Mesenchymal stem cell (in vitro differentiated cells and primary cell): ENCODE measurements at regions not wholly inside any gene's neighbourhood (a gene's known extent, or its start where the extent isn't known, plus 50 kb on each side); places are given as distances from the start of the nearest gene placed in this dataset.

Experiments used
- DNase-seq: peaks from one replicate; pipeline ENCODE4 v3.0.0-alpha.2; 2013
- H2AFZ ChIP-seq: one replicate; pipeline ENCODE4 v1.6.1; 2013; ENCODE audit warnings: low read depth, mild to moderate bottlenecking, control low read depth, inconsistent platforms, low read length, moderate library complexity
- H2AK5ac ChIP-seq: 2 replicates; pipeline ENCODE4 v1.6.1; 2013; ENCODE audit warnings: low read length, moderate library complexity, mild to moderate bottlenecking, inconsistent platforms; ENCODE audit not compliant: severe bottlenecking
- H2BK120ac ChIP-seq: one replicate; pipeline ENCODE4 v1.6.1; 2013; ENCODE audit warnings: low read depth, mild to moderate bottlenecking, inconsistent platforms, low read length, moderate library complexity
- H2BK12ac ChIP-seq, 2 experiments: one replicate each; pipeline ENCODE4 v1.6.1; 2013; ENCODE audit warnings: inconsistent platforms in 2 of 2, low read length in 2 of 2, mild to moderate bottlenecking in 2 of 2, moderate library complexity in 2 of 2, control low read depth in 1 of 2
- H2BK15ac ChIP-seq: one replicate; pipeline ENCODE4 v1.6.1; 2013; ENCODE audit warnings: mild to moderate bottlenecking, low read depth, inconsistent platforms; ENCODE audit not compliant: poor library complexity, severe bottlenecking
- H2BK5ac ChIP-seq: 2 replicates; pipeline ENCODE4 v1.6.1; 2013; ENCODE audit warnings: low read depth, mild to moderate bottlenecking, low read length, control low read depth, inconsistent platforms; ENCODE audit not compliant: poor library complexity, severe bottlenecking
- H3K14ac ChIP-seq, 2 experiments: one replicate each; pipeline ENCODE4 v1.6.1; 2013; ENCODE audit warnings: inconsistent platforms in 2 of 2, low read length in 2 of 2, control low read depth in 1 of 2, mild to moderate bottlenecking in 1 of 2, moderate library complexity in 1 of 2
- H3K18ac ChIP-seq, 2 experiments: one replicate each; pipeline ENCODE4 v1.6.1; 2013; ENCODE audit warnings: inconsistent platforms in 2 of 2, low read length in 2 of 2, control low read depth in 1 of 2, low read depth in 1 of 2, mild to moderate bottlenecking in 1 of 2
- H3K23ac ChIP-seq, 2 experiments: one replicate each; pipeline ENCODE4 v1.6.1; 2013; ENCODE audit warnings: inconsistent platforms in 2 of 2, low read length in 2 of 2, mild to moderate bottlenecking in 2 of 2, moderate library complexity in 2 of 2, control low read depth in 1 of 2
- H3K27ac ChIP-seq: 2 replicates; pipeline ENCODE4 v1.5.1; 2013; ENCODE audit warnings: mild to moderate bottlenecking, moderate library complexity, low read length, control low read depth, inconsistent platforms; ENCODE audit not compliant: poor library complexity, severe bottlenecking
- H3K27me3 ChIP-seq, 2 experiments: 2 replicates each; pipeline versions ENCODE4 v1.6.1 to v1.7.0; 2013; ENCODE audit warnings: low read length in 2 of 2, mild to moderate bottlenecking in 2 of 2, moderate library complexity in 2 of 2, control low read depth in 1 of 2, inconsistent platforms in 1 of 2; ENCODE audit not compliant: control insufficient read depth in 1 of 2, insufficient read depth in 1 of 2
- H3K36me3 ChIP-seq, 2 experiments: 2 replicates each; pipeline versions ENCODE4 v1.6.1 to v1.7.0; 2013; ENCODE audit warnings: low read length in 2 of 2, control low read depth in 1 of 2, inconsistent platforms in 1 of 2, low read depth in 1 of 2, mild to moderate bottlenecking in 1 of 2; ENCODE audit not compliant: insufficient read depth in 2 of 2, control insufficient read depth in 1 of 2
- H3K4ac ChIP-seq, 2 experiments: one replicate each; pipeline ENCODE4 v1.6.1; 2013; ENCODE audit warnings: inconsistent platforms in 2 of 2, low read length in 2 of 2, mild to moderate bottlenecking in 2 of 2, moderate library complexity in 2 of 2, control low read depth in 1 of 2, low read depth in 1 of 2
- H3K4me1 ChIP-seq: 2 replicates; pipeline ENCODE4 v1.6.1; 2013; ENCODE audit warnings: low read depth, low read length, control low read depth; ENCODE audit not compliant: control insufficient read depth, insufficient read depth
- H3K4me2 ChIP-seq: 2 replicates; pipeline ENCODE4 v1.6.1; 2013; ENCODE audit warnings: low read length, mild to moderate bottlenecking, inconsistent platforms; ENCODE audit not compliant: poor library complexity, severe bottlenecking
- H3K4me3 ChIP-seq, 2 experiments: 2 replicates each; pipeline versions ENCODE4 v1.5.1 to v1.7.0; 2013; ENCODE audit warnings: low read length in 2 of 2, mild to moderate bottlenecking in 2 of 2, control low read depth in 1 of 2, low read depth in 1 of 2; ENCODE audit not compliant: insufficient read depth in 1 of 2
- H3K79me1 ChIP-seq: replicated peaks from 2 replicates; pipeline ENCODE4 v1.6.1; 2013; ENCODE audit warnings: mild to moderate bottlenecking, control low read depth, low read length, inconsistent platforms; ENCODE audit not compliant: poor library complexity, severe bottlenecking
- H3K9ac ChIP-seq: 2 replicates; pipeline ENCODE4 v1.7.0; 2013; ENCODE audit warnings: mild to moderate bottlenecking, low read length, moderate library complexity
- H3K9me3 ChIP-seq: 2 replicates; pipeline ENCODE4 v1.7.0; 2013; ENCODE audit warnings: mild to moderate bottlenecking, low read length; ENCODE audit not compliant: control insufficient read depth
- H4K8ac ChIP-seq: one replicate; pipeline ENCODE4 v1.6.1; 2013; ENCODE audit warnings: inconsistent platforms, mild to moderate bottlenecking, low read length, moderate library complexity
- H4K91ac ChIP-seq: one replicate; pipeline ENCODE4 v1.6.1; 2013; ENCODE audit warnings: mild to moderate bottlenecking, low read length, inconsistent platforms
- WGBS: methylation state at CpG from one replicate; pipeline ENCODE4 v1.1.7; 2013; ENCODE audit warnings: mixed read lengths; 5-methylcytosine and 5-hydroxymethylcytosine counted together

GRCh38 chr13:81304121-81304659 is 963.3 kb upstream of the SPRY2 start:
- Histone ChIP-seq H3K23ac (no peak overlapping the region), H3K4me2 (no peak overlapping the region), H3K36me3 (no peaks in the 10 kb centered on the region), H3K27me3 (no peaks in the 10 kb centered on the region), H2BK12ac (no peak overlapping the region), H4K8ac (no peak overlapping the region), H4K91ac (no peak overlapping the region), H3K18ac (no peak overlapping the region), H2AK5ac (no peak overlapping the region), H2BK120ac (no peak overlapping the region), H2AFZ (no peak overlapping the region), H3K9ac (no peak overlapping the region), H2BK15ac (no peak overlapping the region), H3K4me1 (no peaks in the 10 kb centered on the region), H2BK5ac (no peak overlapping the region), H3K4ac (no peak overlapping the region), H3K14ac (no peak overlapping the region), H3K79me1 (no peaks in the 10 kb centered on the region), H3K27ac (no peak overlapping the region), H3K4me3 (no peak overlapping the region), H3K9me3 (no peaks in the 10 kb centered on the region)
- WGBS, result 98% methylated on average over 5 of the region's 6 CpGs
- no peak for DNase-seq

GRCh38 chr13:81302677-81303076 is 961.8 kb upstream of the SPRY2 start:
- H2BK120ac ChIP-seq, result no peak overlapping the region
- no peak overlapping the region for H3K9ac ChIP-seq
- no peak overlapping the region for H3K4ac ChIP-seq
- no peak overlapping the region for H2BK15ac ChIP-seq
- DNase-seq, result no peak
- H3K27me3 ChIP-seq, result no peaks in the 10 kb centered on the region
- no peak overlapping the region for H3K14ac ChIP-seq
- H3K36me3 ChIP-seq, result no peaks in the 10 kb centered on the region
- H3K23ac ChIP-seq, result no peak overlapping the region
- H3K9me3 ChIP-seq, result no peaks in the 10 kb centered on the region
- no peak overlapping the region for H2AFZ ChIP-seq
- no peak overlapping the region for H2AK5ac ChIP-seq
- no peak overlapping the region for H3K4me3 ChIP-seq
- H3K4me1 ChIP-seq, result no peaks in the 10 kb centered on the region
- no peaks in the 10 kb centered on the region for H3K79me1 ChIP-seq
- no peak overlapping the region for H3K4me2 ChIP-seq
- no peak overlapping the region for H3K18ac ChIP-seq
- no peak overlapping the region for H2BK12ac ChIP-seq
- H4K8ac ChIP-seq, result no peak overlapping the region
- no peak overlapping the region for H2BK5ac ChIP-seq
- WGBS, result no CpG with 5 or more reads among the region's 2 CpGs
- no peak overlapping the region for H4K91ac ChIP-seq
- H3K27ac ChIP-seq, result no peak overlapping the region

- no peak overlapping the region for H3K4ac ChIP-seq
- no peak overlapping the region for H2BK120ac ChIP-seq
- H3K14ac ChIP-seq, result no peak overlapping the region
- no peaks in the 10 kb centered on the region for H3K4me1 ChIP-seq
- no peaks in the 10 kb centered on the region for H3K36me3 ChIP-seq
- H3K27me3 ChIP-seq, result no peaks in the 10 kb centered on the region
- H3K18ac ChIP-seq, result no peak overlapping the region
- H2AFZ ChIP-seq, result no peak overlapping the region
- no peak overlapping the region for H2BK12ac ChIP-seq
- no peaks in the 10 kb centered on the region for H3K79me1 ChIP-seq
- H2AK5ac ChIP-seq, result no peak overlapping the region
- no peak overlapping the region for H4K8ac ChIP-seq
- H3K4me3 ChIP-seq, result no peak overlapping the region
- no peak for DNase-seq
- H2BK5ac ChIP-seq, result no peak overlapping the region
- H3K9me3 ChIP-seq, result no peaks in the 10 kb centered on the region
- H2BK15ac ChIP-seq, result no peak overlapping the region
- no peak overlapping the region for H4K91ac ChIP-seq
- no peak overlapping the region for H3K9ac ChIP-seq
- no peak overlapping the region for H3K4me2 ChIP-seq
- H3K27ac ChIP-seq, result no peak overlapping the region
- H3K23ac ChIP-seq, result no peak overlapping the region
Observed at GRCh38 chr13:81302125-81302524, 961.2 kb upstream of the SPRY2 start.

GRCh38 chr13:81295177-81295576 is 954.3 kb upstream of the SPRY2 start:
- H2AK5ac ChIP-seq, result no peak overlapping the region
- H3K27me3 ChIP-seq, result no peaks in the 10 kb centered on the region
- H4K91ac ChIP-seq, result no peak overlapping the region
- no peak for DNase-seq
- no peak overlapping the region for H2BK15ac ChIP-seq
- no peak overlapping the region for H2AFZ ChIP-seq
- no peaks in the 10 kb centered on the region for H3K36me3 ChIP-seq
- no peak overlapping the region for H4K8ac ChIP-seq
- H2BK120ac ChIP-seq, result no peak overlapping the region
- no peak overlapping the region for H2BK5ac ChIP-seq
- H3K9ac ChIP-seq, result no peak overlapping the region
- H3K4me3 ChIP-seq, result no peak overlapping the region
- no peaks in the 10 kb centered on the region for H3K79me1 ChIP-seq
- no peak overlapping the region for H3K18ac ChIP-seq
- no peak overlapping the region for H3K23ac ChIP-seq
- H3K9me3 ChIP-seq, result no peaks in the 10 kb centered on the region
- no peak overlapping the region for H3K4me2 ChIP-seq
- no peak overlapping the region for H3K14ac ChIP-seq
- no peak overlapping the region for H3K27ac ChIP-seq
- H2BK12ac ChIP-seq, result no peak overlapping the region
- H3K4me1 ChIP-seq, result no peaks in the 10 kb centered on the region
- H3K4ac ChIP-seq, result no peak overlapping the region
